CD4-positive, alpha-beta T cell treated with Interleukin-21 for 1 hour (primary cell): ENCODE measurements at regions not wholly inside any gene's neighbourhood (a gene's known extent, or its start where the extent isn't known, plus 50 kb on each side); places are given as distances from the start of the nearest gene placed in this dataset.
"Not testable (repeated sequence)": the region's sequence is repeated elsewhere in the genome, so short reads cannot be mapped to it uniquely, and the experiment has no call there.

Experiments used
- DNase-seq: peaks from one replicate; pipeline ENCODE4 v3.0.0-alpha.2; 2020

DNA sequence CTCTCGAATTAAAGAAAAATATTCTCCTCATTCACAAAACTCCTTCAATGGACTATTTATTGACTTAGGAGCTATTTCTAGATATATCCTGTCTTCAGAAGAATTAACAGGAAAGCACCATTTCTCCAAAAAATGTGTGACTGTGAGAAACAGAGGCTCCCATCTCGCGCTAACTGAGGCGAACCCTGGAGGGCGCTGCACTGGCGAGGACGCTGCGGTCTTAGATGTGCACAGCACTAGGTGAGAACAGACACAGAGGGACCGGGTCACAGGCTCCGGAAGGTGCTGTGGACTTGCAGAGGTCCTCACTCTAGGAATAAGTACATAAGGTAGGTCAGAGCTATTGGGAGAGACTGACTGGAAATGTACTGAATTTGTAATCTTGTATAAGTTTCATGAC, 229.7 kb upstream of the SLC35G4 start:
- no peak for DNase-seq

DNA sequence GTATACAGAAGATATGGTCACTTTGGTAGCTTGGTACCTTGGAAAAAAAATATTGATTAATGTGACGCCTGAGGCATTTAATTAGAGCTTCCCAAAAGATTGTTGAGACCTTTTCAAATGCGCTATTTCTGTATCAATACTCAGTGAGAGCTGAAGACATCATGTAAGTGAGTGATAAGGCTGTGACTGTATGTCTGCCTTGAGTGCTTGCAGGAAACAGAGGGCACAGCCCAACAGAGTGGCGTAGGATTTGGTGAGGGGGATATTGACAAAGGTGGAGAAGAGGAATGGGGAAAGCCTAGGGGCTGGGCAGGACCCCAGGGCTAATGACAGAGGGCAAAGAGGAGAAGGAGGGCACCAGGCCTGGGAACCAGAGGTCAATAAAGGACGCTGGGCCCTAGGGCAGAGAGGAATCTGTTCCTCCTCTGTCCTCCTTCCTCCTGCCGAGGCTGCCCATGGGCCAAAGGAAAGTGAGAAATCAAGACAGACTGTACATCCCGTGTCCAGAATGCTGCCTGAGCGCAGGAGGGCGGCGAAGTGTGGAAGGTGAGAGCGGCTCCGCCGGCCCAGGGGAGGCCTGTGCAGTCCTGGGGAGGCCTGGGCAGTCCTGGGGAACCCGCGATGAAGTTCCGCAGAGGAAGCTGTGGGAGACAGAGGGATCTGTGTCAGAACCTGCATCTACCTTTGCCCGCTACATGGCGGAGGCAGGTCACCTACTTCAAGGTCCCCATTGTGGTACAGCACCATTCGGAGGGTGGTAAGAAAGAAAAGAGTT, 228.6 kb upstream of the PIEZO2 start:
- no peak for DNase-seq

DNA sequence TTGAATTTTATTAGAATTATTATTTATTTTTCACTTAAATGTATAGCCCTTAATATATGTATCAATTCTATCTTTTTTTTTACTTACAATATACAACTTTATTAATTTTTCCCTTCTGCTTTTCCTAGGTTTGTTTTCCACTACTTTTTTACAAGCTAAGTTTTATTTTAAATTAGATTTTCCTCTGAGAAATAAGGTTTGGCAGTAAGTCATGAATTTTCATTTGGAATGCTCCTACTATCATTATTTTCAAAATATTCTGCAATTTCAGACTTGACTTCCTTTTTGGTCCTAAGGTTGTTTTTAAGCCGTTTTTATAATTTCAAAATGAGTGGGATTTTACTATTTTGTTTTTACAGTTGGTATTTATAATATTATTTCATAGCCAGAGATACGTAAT, 222.8 kb upstream of the PIEZO2 start:
- no peak for DNase-seq

DNA sequence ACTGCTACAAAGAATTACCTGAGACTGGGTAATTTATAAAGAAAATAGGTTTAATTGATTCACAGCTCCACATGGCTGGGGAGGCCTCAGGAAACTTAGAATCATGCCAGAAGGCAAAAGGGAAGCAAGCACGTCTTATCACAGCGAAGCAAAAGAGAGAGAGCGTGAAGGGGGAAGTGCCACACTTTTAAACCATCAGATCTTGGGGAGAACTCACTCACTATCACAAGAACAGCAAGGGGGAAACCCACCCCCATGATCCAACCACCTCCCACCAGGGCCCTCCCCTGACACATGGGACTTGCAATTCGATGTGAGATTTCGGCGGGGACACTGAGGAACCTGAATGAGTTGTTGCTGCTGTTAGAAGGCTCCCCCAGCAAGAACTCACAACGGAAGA, 220.2 kb upstream of the PIEZO2 start:
- no peak for DNase-seq

DNA sequence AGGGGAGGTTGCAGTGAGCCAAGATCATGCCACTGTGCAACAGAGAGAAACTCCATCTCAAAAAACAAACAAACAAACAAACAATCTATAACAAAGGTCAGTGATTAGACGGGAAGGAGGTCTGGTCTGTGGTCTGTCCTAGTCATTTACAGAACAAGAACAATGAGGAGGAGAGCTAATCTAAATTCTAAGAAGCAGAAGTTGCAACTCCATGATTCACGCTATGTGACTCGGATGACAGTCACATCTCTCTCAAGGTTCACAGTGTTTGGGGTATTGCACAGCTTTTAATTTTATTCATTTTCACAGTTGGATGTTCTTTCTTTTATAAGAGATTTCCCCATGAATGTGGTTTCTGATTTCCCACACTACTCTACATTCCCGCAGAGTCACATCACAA, 218.7 kb upstream of the PIEZO2 start:
- DNase-seq = no peak

DNA sequence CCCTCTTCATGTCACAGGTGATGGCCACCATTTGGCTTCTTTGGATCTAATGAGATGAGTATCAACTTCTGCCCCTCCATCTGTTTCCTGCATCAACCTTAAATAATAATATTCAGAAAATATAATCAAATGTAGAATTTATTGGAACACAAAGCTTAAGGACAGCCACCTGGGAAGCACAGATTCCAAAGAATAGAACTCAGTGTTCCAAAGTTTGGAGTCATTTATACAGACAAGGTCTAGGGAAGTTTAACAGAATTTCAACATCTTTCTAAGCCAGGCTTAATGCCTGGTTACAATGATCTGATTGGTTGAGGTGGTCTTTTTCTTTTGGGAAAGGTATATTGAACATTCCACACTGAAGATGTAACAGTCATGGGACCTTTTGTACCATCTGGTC, 218.0 kb upstream of the PIEZO2 start:
- no peak for DNase-seq

DNA sequence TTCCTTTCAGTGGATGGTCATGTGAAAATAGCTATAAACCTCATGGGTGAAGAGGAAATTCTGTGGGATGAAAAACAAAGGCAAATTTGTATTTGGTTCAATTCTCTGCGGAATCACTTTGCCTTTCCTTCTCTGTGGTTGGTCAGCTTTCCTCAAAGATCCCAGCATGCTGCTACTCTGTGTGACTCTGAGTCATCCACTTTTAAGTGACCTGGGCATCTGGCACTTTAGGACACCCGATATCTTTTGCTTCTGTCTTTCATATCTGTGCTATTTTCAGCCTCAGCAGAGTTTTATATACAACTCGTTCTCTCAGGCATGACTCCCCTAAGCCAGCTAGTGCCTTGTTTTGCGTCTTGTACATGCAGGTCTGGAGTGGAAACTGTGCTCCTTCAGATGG, 217.0 kb upstream of the PIEZO2 start:
- no peak for DNase-seq

DNA sequence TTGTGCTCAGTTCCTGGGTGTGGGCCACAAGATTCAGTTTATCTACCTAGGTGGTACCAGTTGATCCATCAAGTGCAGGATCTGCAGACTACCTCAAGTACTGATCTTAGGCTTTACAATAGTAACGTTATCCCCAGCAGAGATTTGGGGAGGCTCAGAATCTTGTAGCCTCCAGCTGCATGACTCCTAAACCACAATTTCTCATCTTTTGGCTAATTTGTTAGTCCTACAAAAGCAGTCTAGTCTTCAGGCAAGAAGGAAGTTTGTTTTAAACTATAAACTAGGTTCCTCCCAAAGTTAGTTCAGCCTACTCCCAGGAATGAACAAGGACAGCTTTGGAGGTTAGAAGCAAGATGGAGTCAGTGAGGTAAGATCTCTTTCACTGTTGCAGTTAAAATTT, 213.5 kb upstream of the PIEZO2 start:
- DNase-seq = no peak

DNA sequence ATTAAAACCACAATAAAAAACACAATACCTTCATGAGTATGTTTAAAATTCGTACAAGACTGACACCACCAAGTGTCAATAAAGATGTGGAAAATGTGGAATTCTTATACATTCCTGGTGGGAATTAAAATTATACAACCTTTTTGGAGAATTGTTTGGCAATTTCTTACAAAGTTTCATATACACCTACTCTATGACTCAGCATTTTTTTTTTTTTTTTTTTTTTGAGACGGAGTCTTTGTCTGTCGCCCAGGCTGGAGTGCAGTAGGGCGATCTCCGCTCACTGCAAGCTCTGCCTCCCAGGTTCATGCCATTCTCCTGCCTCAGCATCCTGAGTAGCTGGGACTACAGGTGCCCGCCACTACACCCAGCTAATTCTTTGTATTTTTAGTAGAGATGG, 212.5 kb upstream of the PIEZO2 start:
- DNase-seq = not testable (repeated sequence)

DNA sequence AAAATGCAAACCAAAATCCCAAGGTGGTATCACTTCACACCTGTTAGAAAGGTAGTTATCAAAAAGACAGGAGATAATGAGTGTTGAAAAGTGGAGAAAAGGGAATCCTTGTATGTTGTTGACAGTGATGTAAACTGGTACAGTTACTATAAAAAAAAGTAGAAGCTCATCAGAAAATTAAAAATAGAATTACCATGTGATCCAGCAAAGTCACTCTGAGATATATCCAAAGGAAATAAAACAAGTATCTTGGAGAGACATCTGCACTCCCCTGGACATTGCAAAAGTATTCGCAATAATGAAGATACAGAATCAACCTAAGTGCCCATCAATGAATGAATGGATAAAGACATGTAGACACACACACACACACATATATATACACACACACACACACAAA, 208.3 kb upstream of the PIEZO2 start:
- DNase-seq = no peak

DNA sequence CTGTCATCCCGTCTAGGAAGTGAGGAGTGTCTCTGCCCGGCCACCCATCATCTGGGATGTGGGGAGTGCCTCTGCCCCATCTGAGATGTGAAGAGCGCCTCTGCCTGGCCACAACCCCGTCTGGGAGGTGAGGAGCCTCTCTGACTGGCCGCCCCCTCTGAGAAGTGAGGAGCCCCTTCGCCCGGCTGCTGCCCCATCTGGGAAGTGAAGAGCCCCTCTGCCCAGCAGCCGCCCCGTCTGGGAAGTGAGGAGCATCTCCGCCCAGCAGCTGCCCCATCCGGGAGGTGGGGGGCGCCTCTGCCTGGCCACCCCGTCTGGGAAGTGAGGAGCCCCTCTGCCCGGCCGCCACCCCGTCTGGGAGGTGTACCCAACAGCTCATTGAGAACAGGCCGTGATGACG, 195.2 kb upstream of the PIEZO2 start:
- DNase-seq = not testable (repeated sequence)

DNA sequence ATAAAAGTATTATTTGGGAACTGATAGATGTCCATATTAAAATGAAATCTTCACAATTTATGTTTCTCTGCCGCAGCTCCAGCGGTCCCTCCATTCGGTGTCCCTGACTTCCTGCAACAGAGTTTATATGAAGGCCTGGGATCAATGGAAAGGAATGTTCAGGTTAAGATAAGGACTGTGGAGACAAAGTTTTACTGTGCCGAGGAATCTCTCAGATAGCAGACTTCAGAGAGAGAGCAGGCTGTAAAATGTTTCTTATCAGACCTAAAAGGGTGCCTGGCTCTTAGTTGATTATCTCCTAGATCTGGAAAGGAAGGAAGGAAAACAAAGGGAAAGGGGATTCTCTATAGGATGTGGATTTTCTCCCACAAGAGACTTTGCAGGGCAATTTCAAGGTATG, 193.7 kb upstream of the PIEZO2 start:
- DNase-seq = no peak

DNA sequence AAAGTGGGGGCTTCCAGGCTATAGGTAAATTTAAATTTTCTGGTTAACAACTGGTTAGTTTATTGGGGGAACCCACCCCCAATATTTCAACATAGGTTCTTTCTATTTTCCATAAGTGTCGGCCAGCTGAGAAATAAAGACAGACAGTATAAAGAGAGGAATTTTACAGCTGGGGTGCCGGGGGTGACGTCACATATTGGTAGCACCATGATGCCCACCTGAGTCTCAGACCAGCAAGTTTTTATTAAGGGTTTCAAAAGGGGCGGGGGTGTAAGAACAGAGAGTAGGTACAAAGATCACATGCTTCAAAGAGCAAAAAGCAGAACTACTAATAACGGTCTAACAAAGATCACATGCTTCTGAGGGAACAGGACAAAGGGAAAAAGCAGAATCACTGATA, 192.7 kb upstream of the PIEZO2 start:
- not testable (repeated sequence) for DNase-seq

DNA sequence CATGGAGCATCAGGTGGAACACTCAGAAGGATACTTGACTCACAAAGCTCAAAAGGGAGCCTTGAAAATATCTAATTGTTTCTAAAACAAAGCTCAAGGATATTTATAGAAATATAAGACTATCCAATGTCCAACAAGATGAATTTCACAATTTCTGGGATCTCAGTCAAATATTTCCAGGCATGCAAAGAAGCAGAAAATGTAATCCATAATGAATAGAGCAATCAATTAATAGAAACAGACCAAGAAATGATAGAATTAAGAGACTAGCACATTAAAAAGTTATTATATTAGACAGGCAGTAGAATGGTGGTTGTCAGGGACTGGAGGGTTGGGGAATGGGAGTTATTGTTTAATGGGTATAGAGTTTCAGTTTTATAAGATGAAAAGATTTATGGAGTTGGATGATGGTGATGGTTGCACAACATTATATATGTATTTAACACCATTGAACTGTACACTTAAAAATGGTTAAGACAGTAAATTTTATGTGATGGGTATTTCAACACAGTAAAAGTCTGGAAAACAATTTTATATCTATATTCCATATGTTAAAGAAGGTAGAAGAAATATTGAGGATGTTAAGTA, 189.9 kb upstream of the PIEZO2 start:
- no peak for DNase-seq

DNA sequence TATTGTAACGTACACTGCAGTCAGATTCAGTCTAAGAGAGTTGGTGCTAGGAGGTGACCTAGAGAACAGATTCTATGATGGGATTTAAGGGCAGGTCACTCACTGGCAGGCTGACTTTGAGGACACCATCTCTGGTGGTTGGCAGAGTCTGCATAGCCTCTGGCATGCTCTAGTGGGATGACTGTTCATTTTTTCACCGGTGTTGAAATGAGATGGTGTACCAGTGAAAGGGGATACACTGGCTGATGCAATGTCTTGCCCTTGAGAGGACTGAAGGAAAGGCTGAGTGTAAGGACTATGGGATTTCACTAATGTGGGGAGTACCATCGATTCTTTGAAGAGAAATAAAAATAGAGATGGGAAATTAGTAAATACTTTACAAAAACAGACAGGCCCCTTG, 186.9 kb upstream of the PIEZO2 start:
- no peak for DNase-seq

DNA sequence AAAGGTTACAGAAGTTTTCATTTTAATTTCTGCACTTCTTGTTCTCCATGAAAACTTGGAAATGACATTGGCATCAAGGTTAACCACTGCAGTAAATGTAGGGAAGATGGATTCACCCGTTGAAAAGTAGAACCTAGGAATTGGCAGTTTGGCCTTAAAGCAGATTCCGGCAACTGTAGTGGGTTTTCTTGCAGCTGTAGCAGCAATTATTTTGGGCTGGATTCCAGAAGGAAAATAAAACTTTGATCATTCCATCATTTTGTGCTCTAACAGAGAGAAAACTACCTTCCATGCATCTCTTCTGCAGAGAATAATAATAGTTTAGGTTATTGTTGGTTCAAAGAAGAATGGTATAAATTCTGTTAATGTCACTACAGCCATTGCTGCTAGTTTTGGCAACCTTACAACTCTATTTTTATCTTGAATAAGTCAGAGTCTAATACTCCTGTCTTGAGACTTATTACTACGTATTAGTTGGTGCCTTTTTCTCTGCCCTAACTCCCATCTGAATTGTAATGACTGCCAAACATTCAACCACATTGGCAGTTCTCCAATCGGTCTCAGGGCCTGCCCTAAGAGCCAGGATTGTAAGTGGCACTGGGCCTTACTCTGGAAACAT, 178.1 kb upstream of the PIEZO2 start:
- no peak for DNase-seq

DNA sequence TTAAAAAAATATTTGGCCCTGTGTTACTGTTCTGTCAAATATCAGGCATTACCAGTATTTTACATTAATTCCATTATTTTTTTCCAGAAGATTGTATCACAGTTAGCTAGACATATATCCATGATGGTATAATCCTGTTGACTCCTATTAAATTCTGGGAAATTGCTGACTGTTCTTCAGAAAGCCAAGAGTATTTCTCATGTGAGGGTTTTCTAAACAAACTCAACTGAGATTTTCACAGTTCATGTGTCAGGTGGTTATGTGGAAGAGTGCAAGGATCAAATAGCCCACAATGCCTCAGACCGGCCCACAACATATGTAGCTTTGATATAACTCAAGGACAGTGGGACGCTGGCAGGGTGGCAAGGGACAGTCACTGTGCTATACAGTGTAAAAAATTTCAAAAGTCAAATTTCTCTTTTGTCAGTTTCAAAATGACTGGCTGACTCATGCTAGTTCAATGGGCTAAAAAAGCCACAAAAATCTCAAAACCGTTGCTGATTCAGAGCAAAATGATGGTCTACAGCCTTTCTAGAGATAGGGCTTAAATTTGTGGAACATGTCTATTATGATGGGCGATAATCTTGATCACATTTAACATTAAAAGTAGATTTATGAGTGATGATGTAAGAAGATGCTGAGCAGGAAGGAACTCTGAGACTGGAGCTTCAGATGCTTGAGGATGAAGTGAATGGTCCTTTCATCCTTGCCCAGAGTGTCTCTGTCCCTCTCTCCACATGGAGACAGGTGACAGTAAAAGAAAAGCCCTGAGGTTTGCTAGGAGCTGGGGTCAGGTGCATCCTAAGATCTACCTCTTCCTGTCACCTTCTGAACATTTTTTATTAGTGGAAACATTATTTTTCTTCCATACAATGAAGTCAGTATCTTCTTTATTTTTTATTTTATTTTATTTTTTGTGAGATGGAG, 175.8 kb upstream of the PIEZO2 start:
- DNase-seq = no peak

DNA sequence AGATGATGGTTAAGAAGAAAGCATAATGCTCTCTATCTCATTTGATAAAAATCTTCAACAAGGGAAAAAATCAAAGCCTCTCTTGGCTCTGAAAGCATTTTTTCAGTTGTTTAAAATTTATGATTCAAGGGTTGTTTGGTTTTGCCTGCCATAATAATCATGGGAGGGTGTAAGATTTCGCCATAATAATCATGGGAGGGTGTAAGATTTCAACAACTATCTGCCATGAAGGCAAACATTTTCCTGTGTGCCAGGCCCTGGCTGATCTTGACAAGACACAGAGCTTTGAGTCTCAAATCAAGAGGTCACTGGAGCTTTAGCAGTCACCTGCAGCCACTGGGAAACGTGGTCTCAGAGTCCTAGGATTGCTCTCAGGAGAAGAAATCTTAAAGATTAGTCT, 175.1 kb upstream of the PIEZO2 start:
- no peak for DNase-seq

DNA sequence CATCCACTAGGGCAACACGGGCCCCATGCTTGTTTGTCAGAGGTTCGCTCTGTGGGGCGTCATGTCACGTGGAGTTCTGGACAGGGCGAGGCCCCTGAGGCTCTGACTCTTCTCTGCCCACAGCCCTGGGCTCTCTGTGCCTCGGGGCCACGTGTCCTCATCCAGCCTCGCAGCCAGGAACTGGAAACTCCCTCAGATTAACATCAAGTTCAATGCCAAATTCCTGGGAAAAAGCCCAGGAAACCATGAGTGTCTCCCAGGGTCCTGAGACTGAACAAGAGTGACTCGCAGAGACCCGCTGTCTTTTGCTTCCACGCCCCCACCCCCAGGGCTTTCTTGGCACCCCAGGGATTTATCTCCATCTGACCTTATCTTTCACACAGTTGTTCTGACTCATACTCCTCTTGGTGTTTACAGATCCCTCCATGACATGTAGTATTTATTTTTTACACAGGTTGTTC, 174.0 kb upstream of the PIEZO2 start:
- DNase-seq = no peak

DNA sequence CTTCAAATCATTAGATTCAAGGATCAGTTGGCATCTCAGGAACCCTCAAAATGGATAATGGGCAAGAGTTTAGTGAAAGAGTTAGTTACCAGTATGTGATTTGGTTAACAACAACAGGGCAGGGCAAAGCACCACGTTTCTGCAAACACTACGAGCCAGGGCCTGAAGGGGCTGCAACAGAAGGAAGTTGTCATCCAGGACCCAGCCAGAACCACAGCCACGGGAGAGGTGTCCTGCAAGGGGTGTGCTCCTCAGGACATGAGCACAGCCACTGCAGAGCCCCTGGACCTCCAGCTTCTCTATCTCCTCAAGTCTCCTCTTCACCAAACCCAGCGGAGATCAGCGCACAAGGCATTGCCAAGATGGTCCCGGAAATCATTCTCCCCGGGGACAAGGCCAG, 173.3 kb upstream of the PIEZO2 start:
- no peak for DNase-seq

DNA sequence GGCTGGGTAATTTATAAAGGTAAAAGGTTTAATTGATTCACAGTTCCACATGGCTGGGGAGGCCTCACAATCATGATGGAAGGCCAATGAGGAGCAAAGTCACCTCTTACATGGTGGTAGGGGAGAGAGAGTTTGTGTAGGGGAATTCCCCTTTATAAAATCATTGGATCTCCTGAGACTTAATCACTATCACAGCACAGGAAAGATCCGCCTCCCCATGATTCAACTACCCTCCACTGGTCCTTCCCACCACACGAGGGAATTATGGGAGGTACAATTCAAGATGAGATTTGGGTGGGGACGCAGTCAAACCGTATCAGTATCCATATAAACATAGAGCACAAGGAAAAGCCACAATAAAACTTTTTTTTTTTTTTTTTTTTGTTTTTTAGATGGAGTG, 172.6 kb upstream of the PIEZO2 start:
- DNase-seq = no peak

DNA sequence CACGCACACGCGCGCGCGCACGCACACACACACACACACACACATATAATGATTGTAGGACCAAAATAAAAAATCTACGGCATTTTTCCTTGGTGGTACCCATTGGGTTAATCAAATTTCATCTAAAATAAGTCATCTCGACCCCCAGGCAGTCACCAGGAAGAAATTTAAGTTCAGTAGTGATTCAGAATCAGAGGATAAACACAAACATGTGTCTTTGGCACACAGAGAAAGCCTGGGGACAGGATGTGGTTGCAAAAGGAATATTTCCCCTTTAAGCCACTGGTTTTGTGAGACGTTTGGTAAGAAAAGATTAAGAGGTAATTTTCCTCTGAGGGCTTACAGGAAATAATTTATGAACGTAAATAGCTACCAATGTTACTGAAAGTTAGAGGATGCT, 171.6 kb upstream of the PIEZO2 start:
- DNase-seq = no peak

DNA sequence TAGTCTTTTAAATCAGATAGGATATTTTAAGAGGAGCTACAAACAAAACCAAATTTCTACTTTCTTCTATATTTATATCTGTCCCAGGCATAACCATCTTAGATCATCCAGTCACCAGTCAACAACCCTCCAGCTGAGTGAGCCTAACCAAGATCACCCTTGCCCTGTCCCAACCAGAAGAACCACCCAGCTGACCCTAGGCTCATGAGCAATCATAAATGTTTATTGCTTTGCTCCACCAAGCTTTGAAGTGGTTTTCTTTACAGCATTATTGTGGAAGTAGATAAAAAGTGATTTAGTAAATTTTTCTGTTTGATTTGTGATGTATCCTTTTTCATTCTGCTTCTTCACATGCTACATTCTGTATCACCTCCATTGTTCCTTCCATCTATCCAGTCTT, 167.2 kb upstream of the PIEZO2 start:
- DNase-seq = no peak
